ENCODE measurements at regions not wholly inside any gene's neighbourhood (a gene's known extent, or its start where the extent isn't known, plus 50 kb on each side); places are given as distances from the start of the nearest gene placed in this dataset.
"Not testable (repeated sequence)": the region's sequence is repeated elsewhere in the genome, so short reads cannot be mapped to it uniquely, and the experiment has no call there.

- FAIRE-seq, result no peak
Observed at GRCh38 chr21:18553786-18554185, 150.2 kb upstream of the TMPRSS15 start.

GRCh38 chr21:18567770-18568169 is 164.2 kb upstream of the TMPRSS15 start:
- not testable (repeated sequence) for FAIRE-seq

GRCh38 chr21:18588001-18588662 is 184.5 kb upstream of the TMPRSS15 start:
- FAIRE-seq, result no peak

- FAIRE-seq, result peak; percentile 64
Observed at GRCh38 chr21:18601146-18601545, 197.6 kb upstream of the TMPRSS15 start.

- no peak for FAIRE-seq
Observed at GRCh38 chr21:18602711-18603110, 199.1 kb upstream of the TMPRSS15 start.

- FAIRE-seq, result no peak
Observed at GRCh38 chr21:18603261-18603660, 199.7 kb upstream of the TMPRSS15 start.

GRCh38 chr21:18603980-18604379 is 200.4 kb upstream of the TMPRSS15 start:
- FAIRE-seq, result no peak

- no peak for FAIRE-seq
Observed at GRCh38 chr21:18608226-18608625, 204.6 kb upstream of the TMPRSS15 start.

- FAIRE-seq, result no peak
Observed at GRCh38 chr21:18614303-18614702, 210.7 kb upstream of the TMPRSS15 start.

GRCh38 chr21:18617291-18617690 is 213.7 kb upstream of the TMPRSS15 start:
- no peak for FAIRE-seq

GRCh38 chr21:18620436-18620835 is 216.9 kb upstream of the TMPRSS15 start:
- FAIRE-seq, result no peak

GRCh38 chr21:18622383-18622782 is 218.8 kb upstream of the TMPRSS15 start:
- no peak for FAIRE-seq

GRCh38 chr21:18630446-18630845 is 226.9 kb upstream of the TMPRSS15 start:
- no peak for FAIRE-seq

- no peak for FAIRE-seq
Observed at GRCh38 chr21:18636897-18637296, 233.3 kb upstream of the TMPRSS15 start.

- no peak for FAIRE-seq
Observed at GRCh38 chr21:18646116-18646515, 242.5 kb upstream of the TMPRSS15 start.

GRCh38 chr21:18655931-18656330 is 252.3 kb upstream of the TMPRSS15 start:
- no peak for FAIRE-seq

- FAIRE-seq, result no peak
Observed at GRCh38 chr21:18661842-18662241, 258.3 kb upstream of the TMPRSS15 start.

GRCh38 chr21:18663663-18664062 is 260.1 kb upstream of the TMPRSS15 start:
- no peak for FAIRE-seq

GRCh38 chr21:18666725-18667124 is 263.1 kb upstream of the TMPRSS15 start:
- FAIRE-seq, result no peak

- FAIRE-seq, result no peak
Observed at GRCh38 chr21:18673789-18674188, 270.2 kb upstream of the TMPRSS15 start.

- FAIRE-seq, result no peak
Observed at GRCh38 chr21:18677632-18678031, 274.0 kb upstream of the TMPRSS15 start.

- FAIRE-seq, result no peak
Observed at GRCh38 chr21:18705971-18706370, 302.4 kb upstream of the TMPRSS15 start.

- no peak for FAIRE-seq
Observed at GRCh38 chr21:18711662-18712061, 308.1 kb upstream of the TMPRSS15 start.

GRCh38 chr21:18715606-18716005 is 312.0 kb upstream of the TMPRSS15 start:
- FAIRE-seq, result no peak

GRCh38 chr21:18716578-18717138 is 313.1 kb upstream of the TMPRSS15 start:
- no peak for FAIRE-seq
